ENCODE measurements at regions not wholly inside any gene's neighbourhood (a gene's known extent, or its start where the extent isn't known, plus 50 kb on each side); places are given as distances from the start of the nearest gene placed in this dataset.

DNA sequence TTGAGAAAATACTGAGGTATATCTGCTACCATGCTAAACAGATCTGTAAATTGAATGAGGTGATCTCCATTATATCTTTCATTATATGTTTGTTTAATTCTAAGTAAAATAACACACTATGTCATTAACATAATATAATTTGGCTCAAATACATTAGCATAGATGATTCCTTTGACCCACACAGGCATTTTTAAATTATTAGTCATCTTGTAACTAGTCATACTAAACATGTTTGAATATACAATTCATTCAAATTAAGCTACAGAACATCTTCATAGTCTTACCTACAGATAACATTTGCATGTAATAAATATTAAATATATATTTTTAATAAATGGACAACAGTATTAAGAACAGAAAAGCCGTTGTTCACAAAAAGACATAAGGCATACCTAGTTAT, 52.7 kb upstream of the KYNU start:
- TF ChIP-seq, protein P1, sequence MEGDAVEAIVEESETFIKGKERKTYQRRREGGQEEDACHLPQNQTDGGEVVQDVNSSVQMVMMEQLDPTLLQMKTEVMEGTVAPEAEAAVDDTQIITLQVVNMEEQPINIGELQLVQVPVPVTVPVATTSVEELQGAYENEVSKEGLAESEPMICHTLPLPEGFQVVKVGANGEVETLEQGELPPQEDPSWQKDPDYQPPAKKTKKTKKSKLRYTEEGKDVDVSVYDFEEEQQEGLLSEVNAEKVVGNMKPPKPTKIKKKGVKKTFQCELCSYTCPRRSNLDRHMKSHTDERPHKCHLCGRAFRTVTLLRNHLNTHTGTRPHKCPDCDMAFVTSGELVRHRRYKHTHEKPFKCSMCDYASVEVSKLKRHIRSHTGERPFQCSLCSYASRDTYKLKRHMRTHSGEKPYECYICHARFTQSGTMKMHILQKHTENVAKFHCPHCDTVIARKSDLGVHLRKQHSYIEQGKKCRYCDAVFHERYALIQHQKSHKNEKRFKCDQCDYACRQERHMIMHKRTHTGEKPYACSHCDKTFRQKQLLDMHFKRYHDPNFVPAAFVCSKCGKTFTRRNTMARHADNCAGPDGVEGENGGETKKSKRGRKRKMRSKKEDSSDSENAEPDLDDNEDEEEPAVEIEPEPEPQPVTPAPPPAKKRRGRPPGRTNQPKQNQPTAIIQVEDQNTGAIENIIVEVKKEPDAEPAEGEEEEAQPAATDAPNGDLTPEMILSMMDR (conservative IDR thresholded peaks at IDR 0.05), result no peak
- TF ChIP-seq ZFX (IDR thresholded peaks at IDR 0.05), result no peak

All from C4-2B (cell line).